Breast epithelium (tissue), 4 donors: ENCODE measurements at regions not wholly inside any gene's neighbourhood (a gene's known extent, or its start where the extent isn't known, plus 50 kb on each side); places are given as distances from the start of the nearest gene placed in this dataset.
A peak's percentile ranks its signal among the peaks of the same experiment; 100 is the strongest.

Source experiments
- DNase-seq, 2 donors: peaks; one replicate each; pipeline ENCODE4 v3.0.0-alpha.2; 2019; ENCODE audit warnings: low spot score in 2 of 2
- H3K27ac ChIP-seq, 2 donors: fragments of 200-600 bp; sonication (generic) in 1 of 2; one replicate each; pipeline ENCODE4 v1.5.1; 2016 to 2019; ENCODE audit warnings: mild to moderate bottlenecking in 1 of 2
- H3K27me3 ChIP-seq, 2 donors: fragments of 200-600 bp; sonication (generic) in 1 of 2; one replicate each; pipeline versions ENCODE4 v1.5.1 to v1.6.0; 2017 to 2019; ENCODE audit warnings: control low read depth in 1 of 2, mild to moderate bottlenecking in 1 of 2
- H3K36me3 ChIP-seq: fragments of 200-600 bp; one replicate; pipeline ENCODE4 v1.5.1; 2019
- H3K4me1 ChIP-seq, 2 donors: fragments of 200-600 bp; sonication (generic); one replicate each; pipeline ENCODE4 v1.5.1; 2016 to 2019; ENCODE audit warnings: control low read depth in 1 of 2
- H3K4me3 ChIP-seq, 3 donors: fragments of 200-600 bp; sonication (generic); 1 replicate in 2 of 3; 2 replicates in 1 of 3; pipeline ENCODE4 v1.5.1; 2016 to 2019; ENCODE audit warnings: mild to moderate bottlenecking in 3 of 3, moderate library complexity in 2 of 3
- H3K9me3 ChIP-seq, 2 donors: fragments of 200-600 bp; sonication (generic) in 1 of 2; one replicate each; pipeline ENCODE4 v1.5.1; 2016 to 2019; ENCODE audit warnings: control low read depth in 1 of 2
- POLR2A ChIP-seq: fragments of 450-650 bp; IDR thresholded peaks from one replicate; pipeline ENCODE4 v1.6.1; 2016; ENCODE audit warnings: antibody characterized with exemption, mild to moderate bottlenecking, moderate library complexity
- POLR2AphosphoS5 ChIP-seq, 3 donors: sonication (generic); formaldehyde crosslinking; IDR thresholded peaks; one replicate each; pipeline ENCODE4 v1.6.1; 2017; ENCODE audit warnings: antibody characterized with exemption in 3 of 3
- intact Hi-C: fragments of 100-400 bp; cut with DNase I; formaldehyde crosslinking; loops from one replicate; pipeline ENCODE4 v1.15.1; 2023; ENCODE audit warnings: low total_unique reads
- TF ChIP-seq, protein P1 (sequence below), 3 donors: fragments of 450-650 bp; IDR thresholded peaks; one replicate each; pipeline ENCODE4 v1.5.1; 2016 to 2017; ENCODE audit warnings: antibody characterized with exemption in 3 of 3, mild to moderate bottlenecking in 3 of 3, moderate library complexity in 3 of 3

DNA sequence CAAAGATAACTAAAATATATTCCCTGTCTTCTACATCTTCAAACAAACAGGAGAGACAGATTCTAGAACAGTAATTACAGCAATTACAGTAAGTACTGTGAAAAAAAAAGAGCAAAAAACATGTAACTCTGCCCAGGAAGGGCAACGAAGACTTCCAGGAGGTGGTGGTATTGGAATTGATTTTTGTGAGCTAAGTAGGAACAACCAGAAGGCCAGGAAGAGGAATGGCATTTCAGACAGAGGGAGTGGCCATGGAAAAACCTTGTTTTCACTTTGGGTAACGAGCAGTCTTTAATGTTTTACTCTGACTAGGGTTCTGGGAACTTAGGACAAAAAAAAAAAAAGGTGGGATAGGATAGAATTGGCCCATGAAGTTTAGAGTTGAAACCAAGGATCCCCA is 196.3 kb upstream of the PLEKHG7 start:
- intact Hi-C loops, result loop anchor here (10.0 kb wide), 1 partner anchor 48 kb away; no protein-coding TSS in a partner anchor
- no peak overlapping the region for H3K4me3 ChIP-seq
- no peaks in the 10 kb centered on the region for H3K9me3 ChIP-seq
- peaks cover 0 to 9% of the 10 kb centered on the region in 2 donors for H3K4me1 ChIP-seq
- no peak for DNase-seq
- H3K27ac ChIP-seq, result peak overlapping the region; percentile 23 to 93
- H3K36me3 ChIP-seq, result no peaks in the 10 kb centered on the region
- no peak for TF ChIP-seq POLR2A
- no peak for TF ChIP-seq POLR2AphosphoS5 (IDR thresholded peaks at IDR 0.05)
- TF ChIP-seq, protein P1, sequence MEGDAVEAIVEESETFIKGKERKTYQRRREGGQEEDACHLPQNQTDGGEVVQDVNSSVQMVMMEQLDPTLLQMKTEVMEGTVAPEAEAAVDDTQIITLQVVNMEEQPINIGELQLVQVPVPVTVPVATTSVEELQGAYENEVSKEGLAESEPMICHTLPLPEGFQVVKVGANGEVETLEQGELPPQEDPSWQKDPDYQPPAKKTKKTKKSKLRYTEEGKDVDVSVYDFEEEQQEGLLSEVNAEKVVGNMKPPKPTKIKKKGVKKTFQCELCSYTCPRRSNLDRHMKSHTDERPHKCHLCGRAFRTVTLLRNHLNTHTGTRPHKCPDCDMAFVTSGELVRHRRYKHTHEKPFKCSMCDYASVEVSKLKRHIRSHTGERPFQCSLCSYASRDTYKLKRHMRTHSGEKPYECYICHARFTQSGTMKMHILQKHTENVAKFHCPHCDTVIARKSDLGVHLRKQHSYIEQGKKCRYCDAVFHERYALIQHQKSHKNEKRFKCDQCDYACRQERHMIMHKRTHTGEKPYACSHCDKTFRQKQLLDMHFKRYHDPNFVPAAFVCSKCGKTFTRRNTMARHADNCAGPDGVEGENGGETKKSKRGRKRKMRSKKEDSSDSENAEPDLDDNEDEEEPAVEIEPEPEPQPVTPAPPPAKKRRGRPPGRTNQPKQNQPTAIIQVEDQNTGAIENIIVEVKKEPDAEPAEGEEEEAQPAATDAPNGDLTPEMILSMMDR (IDR thresholded peaks at IDR 0.05), result no peak
- no peaks in the 10 kb centered on the region for H3K27me3 ChIP-seq

DNA sequence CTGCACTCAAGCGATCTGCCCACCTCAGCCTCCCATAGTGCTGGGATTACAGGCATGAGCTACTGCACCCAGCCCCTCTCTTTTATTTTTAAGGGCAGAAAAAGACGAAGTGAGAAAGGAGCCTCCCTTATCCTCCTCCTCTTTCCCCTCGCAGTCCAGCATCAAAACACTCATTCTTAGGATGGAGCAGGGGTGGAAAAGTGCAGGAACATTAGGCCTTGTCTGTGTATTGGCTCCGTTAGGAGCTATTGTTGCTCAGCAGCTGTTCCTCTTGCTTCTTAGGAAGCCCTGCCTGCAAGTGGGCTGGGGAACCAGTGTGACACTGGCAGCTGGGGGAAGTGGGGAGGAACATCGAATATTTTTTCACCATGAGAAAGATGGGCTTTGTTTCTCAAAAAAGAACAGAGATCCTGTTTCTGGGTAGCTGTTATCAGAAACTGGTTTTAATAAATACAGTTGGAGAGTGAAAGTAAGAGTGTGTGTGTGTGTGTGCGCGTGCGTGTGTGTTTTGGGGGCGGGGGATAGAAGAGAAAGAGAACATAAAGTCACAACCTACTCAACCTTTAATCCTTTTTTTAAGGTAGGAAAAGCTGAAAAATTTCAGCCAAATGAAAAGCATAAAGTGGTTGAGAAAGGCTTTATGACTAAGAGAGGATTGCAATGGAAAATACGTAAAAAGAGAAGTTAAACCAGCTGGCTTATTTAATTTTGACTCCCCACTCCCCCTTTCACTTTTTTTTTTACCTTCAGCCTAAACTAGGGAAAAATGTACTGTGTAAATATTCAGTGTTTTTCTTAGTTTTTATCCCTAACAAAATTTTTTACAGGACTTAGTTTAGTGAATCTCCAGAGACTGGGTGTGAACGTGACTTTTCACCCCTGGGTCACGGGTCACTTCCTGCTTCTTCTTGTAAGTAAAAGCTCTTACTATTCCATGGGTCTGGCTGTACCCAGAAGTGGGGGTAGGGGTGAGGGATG is 197.2 kb upstream of the PLEKHG7 start:
- DNase-seq, result no peak
- no peaks in the 10 kb centered on the region for H3K36me3 ChIP-seq
- H3K4me1 ChIP-seq, result peaks cover 0 to 9% of the 10 kb centered on the region in 2 donors
- peak overlapping the region in 1 of 3 donors; percentile 31 for H3K4me3 ChIP-seq
- intact Hi-C loops, result loop anchor here (10.0 kb wide), 1 partner anchor 49 kb away; no protein-coding TSS in a partner anchor
- TF ChIP-seq POLR2AphosphoS5 (IDR thresholded peaks at IDR 0.05) (peak in 2 of 3 donors; percentile 10 to 35), POLR2A (no peak)
- peak overlapping the region; percentile 65 to 93 for H3K27ac ChIP-seq
- no peaks in the 10 kb centered on the region for H3K9me3 ChIP-seq
- no peaks in the 10 kb centered on the region for H3K27me3 ChIP-seq

DNA sequence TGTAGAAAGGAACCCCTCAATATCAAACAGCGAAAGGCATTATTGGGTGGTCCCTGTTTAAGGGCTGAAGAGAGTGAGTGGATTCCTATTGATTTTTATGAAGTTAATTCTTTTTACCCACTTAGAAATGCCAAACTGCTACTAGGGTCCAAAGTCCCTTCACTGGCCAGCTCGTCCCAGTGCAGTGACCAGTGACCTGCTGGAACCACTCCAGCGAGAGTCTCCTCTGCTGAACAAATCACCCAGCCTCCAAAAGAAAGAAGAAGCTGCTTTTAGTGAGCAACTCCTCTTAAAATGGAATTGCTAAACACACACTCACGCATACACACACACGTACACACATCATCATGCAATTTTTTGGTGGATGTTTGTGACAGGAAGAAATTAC is 198.2 kb upstream of the PLEKHG7 start:
- TF ChIP-seq, protein P1 (IDR thresholded peaks at IDR 0.05), result no peak
- TF ChIP-seq POLR2AphosphoS5 (IDR thresholded peaks at IDR 0.05) (no peak), POLR2A (no peak)
- Histone ChIP-seq H3K9me3 (no peaks in the 10 kb centered on the region), H3K27me3 (no peaks in the 10 kb centered on the region), H3K4me1 (peaks cover 0 to 9% of the 10 kb centered on the region in 2 donors), H3K36me3 (no peaks in the 10 kb centered on the region), H3K4me3 (no peak overlapping the region), H3K27ac (peak overlapping the region; percentile 65 to 93)
- DNase-seq, result no peak
- intact Hi-C loops, result loop anchor here (10.0 kb wide), 1 partner anchor 50 kb away; no protein-coding TSS in a partner anchor

DNA sequence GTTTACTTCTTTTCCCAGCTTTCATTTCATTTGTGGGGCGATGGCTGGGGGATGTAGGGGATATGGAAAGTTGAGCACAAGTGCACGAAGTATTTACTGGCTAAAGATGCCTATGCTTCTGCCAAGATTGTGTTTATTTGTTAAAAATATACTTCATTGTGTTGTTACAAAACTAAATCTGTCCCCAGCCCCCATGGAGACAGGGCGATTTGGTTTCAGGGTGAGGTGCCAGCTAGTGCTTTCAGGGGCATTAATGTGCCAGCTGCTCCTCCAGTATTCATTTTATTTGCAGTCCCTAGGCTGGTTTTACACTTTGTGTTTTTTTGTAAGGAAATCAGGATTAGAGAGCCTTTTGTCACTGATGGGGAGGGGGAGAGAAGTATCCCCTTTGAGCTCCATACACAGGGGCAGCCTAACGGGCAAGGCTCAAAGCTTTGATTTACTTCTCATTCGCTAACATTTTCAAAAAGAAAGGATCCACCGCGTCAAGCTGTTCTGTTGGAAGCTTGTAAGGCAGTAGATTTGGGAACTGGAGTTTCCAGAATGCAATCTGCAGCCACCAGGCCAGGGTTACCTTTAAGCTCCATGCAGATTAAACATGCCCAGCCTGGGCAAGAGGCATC is 198.7 kb upstream of the PLEKHG7 start:
- no peaks in the 10 kb centered on the region for H3K9me3 ChIP-seq
- no peak overlapping the region for H3K4me3 ChIP-seq
- no peaks in the 10 kb centered on the region for H3K27me3 ChIP-seq
- peak overlapping the region; percentile 65 to 93 for H3K27ac ChIP-seq
- H3K36me3 ChIP-seq, result no peaks in the 10 kb centered on the region
- no peak for DNase-seq
- peaks cover 0 to 9% of the 10 kb centered on the region in 2 donors for H3K4me1 ChIP-seq
- intact Hi-C loops, result loop anchor here (10.0 kb wide), 1 partner anchor 51 kb away; no protein-coding TSS in a partner anchor
- no peak for TF ChIP-seq POLR2AphosphoS5 (IDR thresholded peaks at IDR 0.05)
- no peak for TF ChIP-seq POLR2A
- TF ChIP-seq, protein P1 (IDR thresholded peaks at IDR 0.05), result no peak

DNA sequence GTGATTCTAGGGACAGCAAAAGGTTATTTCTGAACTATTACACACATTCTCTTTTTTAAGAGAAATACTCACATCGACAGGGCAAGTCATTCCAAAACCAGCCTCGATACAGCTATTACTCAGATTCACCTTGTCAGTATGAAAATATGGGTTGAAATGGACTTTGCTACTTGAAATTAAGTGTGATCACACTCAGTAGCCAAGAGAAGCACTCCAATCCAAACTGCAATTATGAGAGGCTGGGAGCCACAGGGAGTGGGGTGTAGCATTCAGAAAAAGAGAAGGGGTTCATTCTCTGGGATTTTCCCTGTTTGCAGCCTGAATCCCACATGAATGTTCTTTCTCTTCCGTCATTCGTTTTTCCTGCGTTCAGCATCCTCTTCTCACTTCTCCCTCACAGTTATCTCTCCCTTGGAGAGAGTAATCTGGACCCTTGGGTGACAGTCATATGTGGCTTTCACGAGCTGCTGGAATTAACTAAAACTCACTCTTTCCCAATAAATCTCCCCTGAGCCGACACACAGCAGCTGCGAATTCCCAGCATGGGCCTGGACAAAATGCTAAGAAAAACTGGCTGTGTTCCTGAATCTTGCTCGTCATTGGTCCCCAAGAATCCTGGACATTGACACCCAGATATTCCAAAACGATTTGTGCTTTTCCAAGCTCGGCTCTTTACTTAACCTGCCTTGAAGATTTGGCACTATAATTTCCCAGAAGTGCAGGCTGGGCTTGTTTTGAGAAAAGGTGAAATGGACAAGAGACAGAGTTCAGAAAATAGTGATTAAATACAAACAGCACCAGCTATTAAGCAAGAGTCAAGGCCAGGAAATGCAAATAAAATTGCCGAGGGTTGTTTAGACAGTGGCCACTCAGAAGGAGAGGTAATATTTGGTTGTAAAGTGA is 199.5 kb upstream of the PLEKHG7 start:
- no peaks in the 10 kb centered on the region for H3K36me3 ChIP-seq
- DNase-seq, result no peak
- TF ChIP-seq POLR2AphosphoS5 (IDR thresholded peaks at IDR 0.05) (no peak), POLR2A (no peak)
- TF ChIP-seq, protein P1 (IDR thresholded peaks at IDR 0.05), result no peak
- H3K4me1 ChIP-seq, result peaks cover 0 to 9% of the 10 kb centered on the region in 2 donors
- H3K4me3 ChIP-seq, result no peak overlapping the region
- intact Hi-C loops, result loop anchor here (10.0 kb wide), 1 partner anchor 52 kb away; no protein-coding TSS in a partner anchor
- H3K27me3 ChIP-seq, result no peaks in the 10 kb centered on the region
- H3K27ac ChIP-seq, result peak overlapping the region; percentile 65 to 93
- no peaks in the 10 kb centered on the region for H3K9me3 ChIP-seq
